ENCODE measurements at regions not wholly inside any gene's neighbourhood (a gene's known extent, or its start where the extent isn't known, plus 50 kb on each side); places are given as distances from the start of the nearest gene placed in this dataset.
"Not testable (repeated sequence)": the region's sequence is repeated elsewhere in the genome, so short reads cannot be mapped to it uniquely, and the experiment has no call there.

DNA sequence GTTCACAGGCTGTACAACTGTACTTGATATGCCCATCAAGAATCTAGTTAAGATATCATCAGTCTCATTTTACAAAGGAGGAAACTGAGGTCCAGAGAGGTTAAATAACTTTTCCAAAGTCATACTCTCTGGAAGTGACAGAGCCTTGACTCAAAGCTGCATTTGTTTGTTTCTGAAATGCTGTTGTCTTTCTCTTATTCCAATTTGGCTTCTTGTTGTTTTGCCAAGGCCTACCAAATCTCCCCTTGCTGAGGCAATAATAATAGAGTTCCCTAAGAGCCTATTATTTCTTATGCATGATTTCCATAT, 79.8 kb upstream of the C12orf71 start:
- Histone ChIP-seq H3K27ac (ENCODE audit: low read depth, low read length) (no peak overlapping the region), H3K4me3 (ENCODE audit: low read depth, low read length) (no peak overlapping the region), H3K27me3 (ENCODE audit: control insufficient read depth, insufficient read depth, low read length) (no peaks in the 10 kb centered on the region), H3K9me3 (ENCODE audit: control insufficient read depth, insufficient read depth, low read length) (no peaks in the 10 kb centered on the region)
- TF ChIP-seq, protein P1, sequence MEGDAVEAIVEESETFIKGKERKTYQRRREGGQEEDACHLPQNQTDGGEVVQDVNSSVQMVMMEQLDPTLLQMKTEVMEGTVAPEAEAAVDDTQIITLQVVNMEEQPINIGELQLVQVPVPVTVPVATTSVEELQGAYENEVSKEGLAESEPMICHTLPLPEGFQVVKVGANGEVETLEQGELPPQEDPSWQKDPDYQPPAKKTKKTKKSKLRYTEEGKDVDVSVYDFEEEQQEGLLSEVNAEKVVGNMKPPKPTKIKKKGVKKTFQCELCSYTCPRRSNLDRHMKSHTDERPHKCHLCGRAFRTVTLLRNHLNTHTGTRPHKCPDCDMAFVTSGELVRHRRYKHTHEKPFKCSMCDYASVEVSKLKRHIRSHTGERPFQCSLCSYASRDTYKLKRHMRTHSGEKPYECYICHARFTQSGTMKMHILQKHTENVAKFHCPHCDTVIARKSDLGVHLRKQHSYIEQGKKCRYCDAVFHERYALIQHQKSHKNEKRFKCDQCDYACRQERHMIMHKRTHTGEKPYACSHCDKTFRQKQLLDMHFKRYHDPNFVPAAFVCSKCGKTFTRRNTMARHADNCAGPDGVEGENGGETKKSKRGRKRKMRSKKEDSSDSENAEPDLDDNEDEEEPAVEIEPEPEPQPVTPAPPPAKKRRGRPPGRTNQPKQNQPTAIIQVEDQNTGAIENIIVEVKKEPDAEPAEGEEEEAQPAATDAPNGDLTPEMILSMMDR (IDR thresholded peaks at IDR 0.05; ENCODE audit: low read depth, low read length): no peak
- CTCF ChIA-PET: no interaction called here
- no peak for DNase-seq (ENCODE audit: low read depth, low spot score)
- POLR2A ChIA-PET: no interaction called here

DNA sequence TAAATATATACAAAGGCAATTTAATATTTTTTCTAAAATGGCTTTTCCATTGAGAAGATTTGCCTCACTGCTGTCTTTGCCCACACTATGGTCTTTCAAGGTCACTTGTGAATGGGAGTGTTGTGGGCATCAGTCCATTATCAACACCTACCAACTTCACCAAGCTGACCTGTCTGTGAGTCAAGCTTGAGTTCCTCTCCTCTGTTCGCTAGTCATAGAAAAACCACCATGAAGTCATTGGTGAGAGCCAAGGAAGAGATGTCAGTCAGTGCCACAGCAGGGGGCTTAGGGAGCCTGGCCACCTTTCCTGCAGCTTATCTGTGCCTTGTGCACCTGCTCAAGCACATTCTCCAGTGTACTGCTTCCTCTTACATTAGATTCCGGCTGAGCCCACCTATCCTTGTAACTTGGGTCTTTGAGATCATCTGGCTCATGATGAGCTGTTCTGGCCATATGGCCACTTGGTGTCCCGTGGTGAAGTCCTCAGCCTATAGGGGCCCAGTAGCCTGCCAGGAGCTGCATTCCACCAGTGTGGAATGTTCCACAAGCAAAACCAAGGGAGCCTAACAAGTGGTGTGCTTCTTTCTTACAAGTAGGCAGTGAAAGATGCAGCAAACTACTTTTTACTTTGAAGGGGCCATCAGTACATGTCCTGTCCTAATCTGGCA, 80.8 kb upstream of the C12orf71 start:
- CTCF ChIA-PET: no interaction called here
- DNase-seq (ENCODE audit: low read depth, low spot score): no peak

GRCh38 chr12:27163894-27164293, 80.2 kb upstream of the STK38L start:
- ChIA-PET POLR2A (no interaction called here), CTCF (interaction anchor here (1.5 kb wide), 1 partner anchor 22 kb away, joined by 4 read pairs; no protein-coding TSS in a partner anchor)
- Histone ChIP-seq H3K27ac (ENCODE audit: low read depth, low read length) (no peak overlapping the region), H3K4me3 (ENCODE audit: low read depth, low read length) (no peak overlapping the region), H3K27me3 (ENCODE audit: control insufficient read depth, insufficient read depth, low read length) (no peaks in the 10 kb centered on the region), H3K9me3 (ENCODE audit: control insufficient read depth, insufficient read depth, low read length) (no peaks in the 10 kb centered on the region)
- no peak for DNase-seq (ENCODE audit: low read depth, low spot score)
- TF ChIP-seq, protein P1 (IDR thresholded peaks at IDR 0.05; ENCODE audit: low read depth, low read length): no peak

More for the DNA sequence above, 80.8 kb upstream of the C12orf71 start:
- Histone ChIP-seq H3K27me3 (ENCODE audit: control insufficient read depth, insufficient read depth, low read length) (no peaks in the 10 kb centered on the region), H3K27ac (ENCODE audit: low read depth, low read length) (no peak overlapping the region), H3K9me3 (ENCODE audit: control insufficient read depth, insufficient read depth, low read length) (no peaks in the 10 kb centered on the region), H3K4me3 (ENCODE audit: low read depth, low read length) (no peak overlapping the region)
- POLR2A ChIA-PET: no interaction called here
- TF ChIP-seq, protein P1 (IDR thresholded peaks at IDR 0.05; ENCODE audit: low read depth, low read length): no peak

DNA sequence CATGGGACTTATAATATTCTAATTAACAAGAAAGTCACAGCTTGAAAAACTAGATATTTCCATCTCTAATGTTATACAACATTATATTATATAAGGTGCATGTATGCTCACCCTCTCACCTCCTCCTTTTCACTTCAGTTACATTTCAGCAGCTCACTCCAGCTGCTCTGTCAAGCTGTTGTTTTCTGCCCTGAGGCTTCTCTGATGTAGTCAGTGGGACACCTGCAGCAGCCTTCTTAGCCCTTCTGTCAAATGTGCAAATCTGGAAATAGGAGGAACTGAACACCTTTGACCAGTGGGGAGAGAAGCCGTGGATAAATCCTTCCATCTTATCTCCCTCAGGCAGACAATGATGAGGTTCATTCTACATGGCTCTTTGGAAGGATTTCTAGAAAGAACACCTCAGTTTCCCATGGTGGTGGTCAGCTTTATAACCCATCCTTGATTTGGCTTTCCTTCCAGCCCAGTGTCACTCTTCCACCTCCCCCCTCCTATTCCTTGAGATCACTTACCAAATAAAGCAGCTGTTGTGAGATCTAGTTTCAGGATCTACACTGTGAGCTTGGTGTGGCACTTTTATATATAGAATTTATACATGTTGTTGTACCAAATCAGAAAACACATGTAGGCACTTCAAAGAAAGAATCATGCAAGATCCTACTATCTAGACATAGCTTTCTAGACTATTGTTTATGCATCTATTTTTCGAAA, 79.6 kb upstream of the STK38L start:
- no peaks in the 10 kb centered on the region for H3K9me3 ChIP-seq (ENCODE audit: control insufficient read depth, insufficient read depth, low read length)
- TF ChIP-seq, protein P1 (IDR thresholded peaks at IDR 0.05; ENCODE audit: low read depth, low read length): no peak
- no peaks in the 10 kb centered on the region for H3K27me3 ChIP-seq (ENCODE audit: control insufficient read depth, insufficient read depth, low read length)
- H3K4me3 ChIP-seq (ENCODE audit: low read depth, low read length): no peak overlapping the region
- DNase-seq (ENCODE audit: low read depth, low spot score): no peak
- CTCF ChIA-PET: interaction anchor here (0.7 to 1.5 kb wide), 2 partner anchors 8 to 23 kb away, joined by 3 to 4 read pairs; no protein-coding TSS in a partner anchor
- POLR2A ChIA-PET: no interaction called here
- H3K27ac ChIP-seq (ENCODE audit: low read depth, low read length): no peak overlapping the region

- H3K9me3 ChIP-seq (ENCODE audit: control insufficient read depth, insufficient read depth, low read length); H3K27me3 ChIP-seq (ENCODE audit: control insufficient read depth, insufficient read depth, low read length); POLR2A ChIA-PET; CTCF ChIA-PET; DNase-seq (ENCODE audit: low read depth, low spot score); H3K4me3 ChIP-seq (ENCODE audit: low read depth, low read length); H3K27ac ChIP-seq (ENCODE audit: low read depth, low read length): not testable (repeated sequence)
Observed at GRCh38 chr12:27165958-27166357, 78.1 kb upstream of the STK38L start.

DNA sequence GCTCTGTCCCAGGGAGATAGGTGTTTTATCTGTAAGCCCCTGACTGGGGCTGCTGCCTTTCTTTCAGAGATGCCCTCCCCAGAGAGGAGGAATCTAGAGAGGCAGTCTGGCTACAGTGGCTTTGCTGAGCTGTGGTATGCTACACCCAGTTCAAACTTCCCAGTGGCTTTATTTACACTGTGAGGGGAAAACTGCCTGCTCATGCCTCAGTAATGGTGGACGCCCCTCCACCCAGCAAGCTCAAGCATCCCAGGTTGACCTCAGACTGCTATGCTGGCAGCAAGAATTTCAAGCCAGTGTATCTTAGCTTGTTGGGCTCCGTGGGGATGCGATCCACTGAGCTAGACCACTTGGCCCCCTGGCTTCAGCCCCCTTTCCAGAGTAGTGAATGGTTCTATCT, 72.6 kb upstream of the STK38L start:
- POLR2A ChIA-PET; H3K9me3 ChIP-seq (ENCODE audit: control insufficient read depth, insufficient read depth, low read length); CTCF ChIA-PET; DNase-seq (ENCODE audit: low read depth, low spot score); H3K4me3 ChIP-seq (ENCODE audit: low read depth, low read length); H3K27me3 ChIP-seq (ENCODE audit: control insufficient read depth, insufficient read depth, low read length); H3K27ac ChIP-seq (ENCODE audit: low read depth, low read length): not testable (repeated sequence)

All from AG04450 (cell line).